ENCODE measurements at regions not wholly inside any gene's neighbourhood (a gene's known extent, or its start where the extent isn't known, plus 50 kb on each side); places are given as distances from the start of the nearest gene placed in this dataset.

GRCh38 chr13:26910754-26911465 lies 150.3 kb upstream of the GPR12 start:
- no peak for DNase-seq (ENCODE audit: low read depth)
- H3K4me3 ChIP-seq (ENCODE audit: low read depth, low read length): no peak overlapping the region
- TF ChIP-seq CTCF (IDR thresholded peaks at IDR 0.05; ENCODE audit: low read depth, low read length, missing control alignments): no peak

- no peak for DNase-seq (ENCODE audit: low read depth)
- H3K4me3 ChIP-seq (ENCODE audit: low read depth, low read length): no peak overlapping the region
- no peak for TF ChIP-seq CTCF (IDR thresholded peaks at IDR 0.05; ENCODE audit: low read depth, low read length, missing control alignments)
Measured at GRCh38 chr13:26909477-26909876, 148.9 kb upstream of the GPR12 start.

- no peak overlapping the region for H3K4me3 ChIP-seq (ENCODE audit: low read depth, low read length)
Measured at GRCh38 chr13:26908126-26908525, 147.5 kb upstream of the GPR12 start.

GRCh38 chr13:26899202-26899601 lies 138.6 kb upstream of the GPR12 start:
- TF ChIP-seq CTCF (IDR thresholded peaks at IDR 0.05; ENCODE audit: low read depth, low read length, missing control alignments): no peak
- no peak overlapping the region for H3K4me3 ChIP-seq (ENCODE audit: low read depth, low read length)
- DNase-seq (ENCODE audit: low read depth): no peak

More at GRCh38 chr13:26908126-26908525, 147.5 kb upstream of the GPR12 start:
- no peak for TF ChIP-seq CTCF (IDR thresholded peaks at IDR 0.05; ENCODE audit: low read depth, low read length, missing control alignments)
- no peak for DNase-seq (ENCODE audit: low read depth)

- H3K4me3 ChIP-seq (ENCODE audit: low read depth, low read length): no peak overlapping the region
- no peak for TF ChIP-seq CTCF (IDR thresholded peaks at IDR 0.05; ENCODE audit: low read depth, low read length, missing control alignments)
- no peak for DNase-seq (ENCODE audit: low read depth)
Measured at GRCh38 chr13:26897706-26898550, 137.3 kb upstream of the GPR12 start.

- TF ChIP-seq CTCF (IDR thresholded peaks at IDR 0.05; ENCODE audit: low read depth, low read length, missing control alignments): no peak
- no peak for DNase-seq (ENCODE audit: low read depth)
Measured at GRCh38 chr13:26896986-26897668, 136.5 kb upstream of the GPR12 start.

More at GRCh38 chr13:26896986-26897668, 136.5 kb upstream of the GPR12 start:
- no peak overlapping the region for H3K4me3 ChIP-seq (ENCODE audit: low read depth, low read length)
